HL-60 (cell line): ENCODE measurements at regions not wholly inside any gene's neighbourhood (a gene's known extent, or its start where the extent isn't known, plus 50 kb on each side); places are given as distances from the start of the nearest gene placed in this dataset.

Experiments
- GABPA ChIP-seq: IDR thresholded peaks from 2 replicates; pipeline ENCODE4 v1.6.1; 2012; ENCODE audit warnings: low read depth
- POLR2AphosphoS5 ChIP-seq: IDR thresholded peaks from 2 replicates; pipeline ENCODE4 v1.6.1; 2012; ENCODE audit warnings: low read depth
- SPI1 ChIP-seq: IDR thresholded peaks from 2 replicates; pipeline ENCODE4 v1.6.1; 2012; ENCODE audit warnings: low read depth, mild to moderate bottlenecking, borderline replicate concordance
- TF ChIP-seq, protein P1 (sequence below): IDR thresholded peaks from one replicate; pipeline ENCODE4 v1.5.1; 2011; ENCODE audit warnings: low read length, control low read depth, inconsistent platforms; ENCODE audit not compliant: insufficient read depth
- TF ChIP-seq, protein P2 (sequence below): IDR thresholded peaks from 2 replicates; pipeline ENCODE4 v1.6.1; 2012; ENCODE audit warnings: low read depth; ENCODE audit not compliant: insufficient replicate concordance

DNA sequence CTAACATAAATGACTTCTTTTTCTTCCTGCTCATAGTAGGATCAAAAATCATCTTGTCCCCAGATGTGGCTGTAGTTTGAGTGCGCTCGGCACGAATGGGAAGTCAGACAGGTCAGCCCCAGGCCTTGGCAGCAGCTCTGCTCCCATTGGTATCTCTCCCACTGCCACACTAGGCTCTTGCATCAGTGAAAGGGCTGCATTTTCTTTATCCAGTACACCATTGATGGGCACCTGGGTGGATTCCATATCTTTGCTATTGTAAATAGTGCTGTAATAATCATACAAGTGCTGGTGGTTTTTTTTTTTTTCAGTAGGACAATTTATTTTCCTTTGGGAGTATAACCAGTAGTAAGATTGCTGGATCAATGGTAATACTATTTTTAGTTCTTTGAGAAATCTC, 865.5 kb downstream of the CCDC85A start:
- TF ChIP-seq, protein P1, sequence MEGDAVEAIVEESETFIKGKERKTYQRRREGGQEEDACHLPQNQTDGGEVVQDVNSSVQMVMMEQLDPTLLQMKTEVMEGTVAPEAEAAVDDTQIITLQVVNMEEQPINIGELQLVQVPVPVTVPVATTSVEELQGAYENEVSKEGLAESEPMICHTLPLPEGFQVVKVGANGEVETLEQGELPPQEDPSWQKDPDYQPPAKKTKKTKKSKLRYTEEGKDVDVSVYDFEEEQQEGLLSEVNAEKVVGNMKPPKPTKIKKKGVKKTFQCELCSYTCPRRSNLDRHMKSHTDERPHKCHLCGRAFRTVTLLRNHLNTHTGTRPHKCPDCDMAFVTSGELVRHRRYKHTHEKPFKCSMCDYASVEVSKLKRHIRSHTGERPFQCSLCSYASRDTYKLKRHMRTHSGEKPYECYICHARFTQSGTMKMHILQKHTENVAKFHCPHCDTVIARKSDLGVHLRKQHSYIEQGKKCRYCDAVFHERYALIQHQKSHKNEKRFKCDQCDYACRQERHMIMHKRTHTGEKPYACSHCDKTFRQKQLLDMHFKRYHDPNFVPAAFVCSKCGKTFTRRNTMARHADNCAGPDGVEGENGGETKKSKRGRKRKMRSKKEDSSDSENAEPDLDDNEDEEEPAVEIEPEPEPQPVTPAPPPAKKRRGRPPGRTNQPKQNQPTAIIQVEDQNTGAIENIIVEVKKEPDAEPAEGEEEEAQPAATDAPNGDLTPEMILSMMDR = no peak
- no peak for TF ChIP-seq POLR2AphosphoS5
- no peak for TF ChIP-seq SPI1
- TF ChIP-seq GABPA = no peak
- TF ChIP-seq, protein P2, sequence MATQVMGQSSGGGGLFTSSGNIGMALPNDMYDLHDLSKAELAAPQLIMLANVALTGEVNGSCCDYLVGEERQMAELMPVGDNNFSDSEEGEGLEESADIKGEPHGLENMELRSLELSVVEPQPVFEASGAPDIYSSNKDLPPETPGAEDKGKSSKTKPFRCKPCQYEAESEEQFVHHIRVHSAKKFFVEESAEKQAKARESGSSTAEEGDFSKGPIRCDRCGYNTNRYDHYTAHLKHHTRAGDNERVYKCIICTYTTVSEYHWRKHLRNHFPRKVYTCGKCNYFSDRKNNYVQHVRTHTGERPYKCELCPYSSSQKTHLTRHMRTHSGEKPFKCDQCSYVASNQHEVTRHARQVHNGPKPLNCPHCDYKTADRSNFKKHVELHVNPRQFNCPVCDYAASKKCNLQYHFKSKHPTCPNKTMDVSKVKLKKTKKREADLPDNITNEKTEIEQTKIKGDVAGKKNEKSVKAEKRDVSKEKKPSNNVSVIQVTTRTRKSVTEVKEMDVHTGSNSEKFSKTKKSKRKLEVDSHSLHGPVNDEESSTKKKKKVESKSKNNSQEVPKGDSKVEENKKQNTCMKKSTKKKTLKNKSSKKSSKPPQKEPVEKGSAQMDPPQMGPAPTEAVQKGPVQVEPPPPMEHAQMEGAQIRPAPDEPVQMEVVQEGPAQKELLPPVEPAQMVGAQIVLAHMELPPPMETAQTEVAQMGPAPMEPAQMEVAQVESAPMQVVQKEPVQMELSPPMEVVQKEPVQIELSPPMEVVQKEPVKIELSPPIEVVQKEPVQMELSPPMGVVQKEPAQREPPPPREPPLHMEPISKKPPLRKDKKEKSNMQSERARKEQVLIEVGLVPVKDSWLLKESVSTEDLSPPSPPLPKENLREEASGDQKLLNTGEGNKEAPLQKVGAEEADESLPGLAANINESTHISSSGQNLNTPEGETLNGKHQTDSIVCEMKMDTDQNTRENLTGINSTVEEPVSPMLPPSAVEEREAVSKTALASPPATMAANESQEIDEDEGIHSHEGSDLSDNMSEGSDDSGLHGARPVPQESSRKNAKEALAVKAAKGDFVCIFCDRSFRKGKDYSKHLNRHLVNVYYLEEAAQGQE = no peak
